AG09309 (cell line): ENCODE measurements at regions not wholly inside any gene's neighbourhood (a gene's known extent, or its start where the extent isn't known, plus 50 kb on each side); places are given as distances from the start of the nearest gene placed in this dataset.

Experiments used
- DNase-seq: peaks from one replicate; pipeline ENCODE4 v3.0.0-alpha.2; 2010; ENCODE audit warnings: low read depth
- H3K4me3 ChIP-seq: 2 replicates; pipeline ENCODE4 v1.5.1; 2011; ENCODE audit warnings: mild to moderate bottlenecking, low read depth, low read length, moderate library complexity; ENCODE audit not compliant: control insufficient read depth
- TF ChIP-seq, protein P1 (sequence below): IDR thresholded peaks from 2 replicates; pipeline ENCODE4 v1.5.1; 2011; ENCODE audit warnings: mild to moderate bottlenecking, low read depth, low read length, inconsistent platforms; ENCODE audit not compliant: insufficient read depth, control insufficient read depth; ENCODE audit errors: missing control alignments

DNA sequence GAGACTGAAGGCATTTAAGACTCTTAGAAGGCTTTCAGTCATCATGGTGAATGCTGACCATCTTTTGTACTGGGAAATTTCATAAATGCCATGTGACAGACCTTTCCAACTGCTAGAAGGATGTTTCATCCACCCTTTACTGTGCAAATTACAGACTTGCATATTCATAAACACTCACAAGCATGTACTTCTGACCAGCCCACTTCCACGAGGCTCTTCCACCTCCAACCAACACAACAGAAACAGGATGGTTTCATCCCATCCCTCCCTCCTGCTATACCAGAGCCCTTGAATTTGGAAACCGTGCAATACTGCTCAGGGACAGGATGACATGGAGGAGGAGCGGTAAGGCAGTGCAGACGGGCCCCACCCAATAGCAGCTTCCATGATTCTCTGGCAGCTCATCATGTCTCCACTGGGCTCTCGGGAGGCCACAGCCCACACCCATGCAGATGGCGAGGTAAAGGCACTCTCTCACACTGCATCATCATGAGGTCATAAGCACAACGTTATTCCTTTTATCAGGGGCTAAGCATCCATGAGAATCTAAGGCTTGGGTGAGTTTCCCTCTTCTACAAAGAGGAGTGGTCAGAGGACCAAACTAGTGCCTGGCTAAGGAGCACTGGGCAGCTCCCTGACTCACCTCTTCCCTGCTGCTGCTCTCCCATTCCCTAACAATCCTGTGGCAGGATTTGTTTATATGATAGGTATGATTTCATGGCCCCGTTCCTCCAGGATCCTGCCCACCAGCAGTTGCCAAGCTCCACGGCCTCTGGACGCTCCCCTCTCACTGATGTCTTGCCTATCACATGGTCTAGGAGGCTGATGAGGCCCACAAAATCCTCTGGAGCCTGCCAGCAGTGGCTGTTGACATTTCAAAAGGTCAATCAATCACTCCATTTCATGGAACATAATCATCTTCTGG lies 94.4 kb upstream of the FSTL4 start:
- TF ChIP-seq, protein P1, sequence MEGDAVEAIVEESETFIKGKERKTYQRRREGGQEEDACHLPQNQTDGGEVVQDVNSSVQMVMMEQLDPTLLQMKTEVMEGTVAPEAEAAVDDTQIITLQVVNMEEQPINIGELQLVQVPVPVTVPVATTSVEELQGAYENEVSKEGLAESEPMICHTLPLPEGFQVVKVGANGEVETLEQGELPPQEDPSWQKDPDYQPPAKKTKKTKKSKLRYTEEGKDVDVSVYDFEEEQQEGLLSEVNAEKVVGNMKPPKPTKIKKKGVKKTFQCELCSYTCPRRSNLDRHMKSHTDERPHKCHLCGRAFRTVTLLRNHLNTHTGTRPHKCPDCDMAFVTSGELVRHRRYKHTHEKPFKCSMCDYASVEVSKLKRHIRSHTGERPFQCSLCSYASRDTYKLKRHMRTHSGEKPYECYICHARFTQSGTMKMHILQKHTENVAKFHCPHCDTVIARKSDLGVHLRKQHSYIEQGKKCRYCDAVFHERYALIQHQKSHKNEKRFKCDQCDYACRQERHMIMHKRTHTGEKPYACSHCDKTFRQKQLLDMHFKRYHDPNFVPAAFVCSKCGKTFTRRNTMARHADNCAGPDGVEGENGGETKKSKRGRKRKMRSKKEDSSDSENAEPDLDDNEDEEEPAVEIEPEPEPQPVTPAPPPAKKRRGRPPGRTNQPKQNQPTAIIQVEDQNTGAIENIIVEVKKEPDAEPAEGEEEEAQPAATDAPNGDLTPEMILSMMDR: no peak
- no peak for DNase-seq
- H3K4me3 ChIP-seq: no peak overlapping the region

DNA sequence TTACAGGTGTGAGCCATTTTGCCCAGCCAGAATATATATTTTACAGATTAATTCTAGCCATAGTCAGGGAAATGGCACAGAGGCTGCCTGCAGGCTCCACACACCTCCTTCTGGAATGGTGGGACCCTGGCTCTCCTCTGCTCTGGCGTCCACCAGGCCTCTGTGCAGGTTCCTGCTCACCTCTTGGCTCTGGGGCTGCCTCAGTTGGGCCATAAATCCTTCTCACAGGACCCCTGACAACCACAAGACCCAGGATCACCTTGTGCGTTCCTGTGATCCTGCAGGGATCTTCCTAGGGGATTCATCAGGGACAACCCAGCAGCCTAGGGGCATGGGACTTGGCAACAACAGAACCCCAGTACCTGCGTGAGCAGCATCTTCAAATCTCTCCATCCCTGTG lies 93.0 kb upstream of the FSTL4 start:
- TF ChIP-seq, protein P1: no peak
- H3K4me3 ChIP-seq: no peak overlapping the region
- no peak for DNase-seq

DNA sequence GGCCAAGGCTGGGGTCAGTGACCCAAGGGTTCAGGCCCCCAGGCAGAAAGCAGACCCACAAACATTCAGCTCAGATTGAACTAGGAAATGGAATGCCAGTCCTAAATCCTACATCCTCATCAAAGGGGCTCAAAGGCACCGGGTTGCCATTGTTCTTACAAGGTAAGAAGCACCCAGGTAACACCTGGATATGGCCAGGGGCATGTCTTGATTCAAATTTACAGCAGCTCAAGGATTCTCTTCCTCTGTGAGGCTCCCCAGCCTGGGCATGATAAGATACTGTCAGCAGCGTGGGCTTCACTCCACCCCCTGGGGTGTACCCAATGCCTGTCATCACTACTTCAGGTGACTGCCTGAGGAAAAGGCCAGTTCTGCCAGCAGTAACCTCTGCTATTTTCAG lies 92.1 kb upstream of the FSTL4 start:
- TF ChIP-seq, protein P1: no peak
- DNase-seq: no peak
- no peak overlapping the region for H3K4me3 ChIP-seq

DNA sequence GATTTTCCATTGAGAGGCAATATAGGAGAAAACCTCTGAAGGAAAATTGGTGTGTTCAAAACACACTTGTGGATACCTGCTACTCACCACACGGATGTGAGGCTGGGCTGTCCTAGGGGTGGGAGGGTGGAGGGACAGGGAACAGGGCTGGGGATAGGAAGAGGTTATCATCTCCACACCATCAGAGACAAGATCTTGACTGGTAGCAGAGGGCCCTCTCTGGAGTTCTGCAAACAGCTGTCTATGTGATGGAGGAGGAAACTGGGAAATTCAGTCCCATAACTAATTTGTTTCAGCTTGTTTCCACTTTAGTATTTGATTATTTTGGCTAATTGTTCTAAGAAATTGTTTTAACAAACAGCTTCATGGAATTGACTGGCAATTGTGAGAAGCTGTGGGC lies 91.6 kb upstream of the FSTL4 start:
- no peak for DNase-seq
- TF ChIP-seq, protein P1: no peak
- H3K4me3 ChIP-seq: no peak overlapping the region

DNA sequence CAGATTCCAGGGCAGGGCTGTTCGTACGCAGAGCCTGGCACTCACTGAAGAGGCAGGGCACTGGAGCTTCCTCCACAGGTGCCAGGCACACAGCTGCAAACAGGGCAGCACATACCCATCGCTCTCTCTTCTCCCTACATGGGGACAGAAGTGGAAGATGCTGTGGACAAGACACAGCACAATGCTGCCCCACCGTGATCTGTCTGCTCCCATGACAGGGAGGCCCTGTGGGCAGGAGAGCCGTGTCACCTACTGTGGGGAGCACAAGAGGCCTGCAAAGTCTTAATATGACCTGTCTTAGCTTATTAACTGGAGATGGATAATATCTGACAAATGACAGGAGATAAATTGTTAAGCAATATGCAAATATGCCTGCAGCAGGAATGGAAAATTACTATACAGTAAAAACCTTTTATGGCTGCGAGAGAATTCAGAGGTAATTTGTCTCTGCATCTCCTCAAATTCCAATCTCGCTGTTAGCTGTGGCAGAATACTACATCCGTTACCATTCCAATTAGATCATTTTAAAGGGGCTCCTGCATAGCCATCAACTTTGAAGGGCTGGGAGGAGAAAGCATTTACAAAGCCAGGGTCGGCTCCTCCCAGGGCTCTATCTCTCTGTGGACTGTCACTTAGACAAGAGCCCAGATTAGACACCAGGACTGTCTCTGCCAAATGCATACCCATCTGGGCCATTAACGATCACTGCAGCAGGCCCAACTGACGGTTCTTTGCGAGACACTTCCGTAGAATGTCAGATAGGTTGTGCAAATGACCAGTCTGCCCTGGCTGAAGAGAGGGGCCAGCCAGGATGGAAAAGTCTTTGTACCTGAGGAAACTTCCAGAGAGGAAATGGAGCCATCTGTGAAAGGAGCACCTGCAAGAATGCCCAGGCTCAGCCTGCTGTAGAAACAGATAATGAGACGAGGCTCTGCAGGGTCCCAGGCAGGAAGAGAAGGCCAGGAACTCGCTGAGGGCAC lies 90.7 kb upstream of the FSTL4 start:
- H3K4me3 ChIP-seq: no peak overlapping the region
- TF ChIP-seq, protein P1: no peak
- no peak for DNase-seq

DNA sequence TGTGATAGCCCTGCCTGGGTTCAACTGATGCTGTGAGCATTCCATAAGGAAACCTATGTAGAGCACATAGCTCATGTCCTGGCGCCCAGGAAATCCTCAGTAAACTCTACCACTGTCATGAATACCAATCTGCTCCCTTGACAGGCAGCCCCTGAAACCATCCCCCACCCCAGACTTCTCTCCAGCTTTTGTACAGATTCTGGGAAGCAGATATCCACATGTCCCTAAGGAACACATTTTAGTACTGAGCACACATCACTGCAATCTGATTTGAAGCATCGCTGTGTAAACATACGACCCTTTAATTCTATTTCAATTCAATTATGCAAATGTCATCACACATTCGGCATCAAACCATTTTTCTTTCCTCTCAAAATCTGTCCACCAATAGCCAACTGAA lies 89.5 kb upstream of the FSTL4 start:
- no peak overlapping the region for H3K4me3 ChIP-seq
- DNase-seq: no peak

More for the DNA sequence above, 89.5 kb upstream of the FSTL4 start:
- TF ChIP-seq, protein P1: no peak
